ENCODE measurements at regions not wholly inside any gene's neighbourhood (a gene's known extent, or its start where the extent isn't known, plus 50 kb on each side); places are given as distances from the start of the nearest gene placed in this dataset.

DNA sequence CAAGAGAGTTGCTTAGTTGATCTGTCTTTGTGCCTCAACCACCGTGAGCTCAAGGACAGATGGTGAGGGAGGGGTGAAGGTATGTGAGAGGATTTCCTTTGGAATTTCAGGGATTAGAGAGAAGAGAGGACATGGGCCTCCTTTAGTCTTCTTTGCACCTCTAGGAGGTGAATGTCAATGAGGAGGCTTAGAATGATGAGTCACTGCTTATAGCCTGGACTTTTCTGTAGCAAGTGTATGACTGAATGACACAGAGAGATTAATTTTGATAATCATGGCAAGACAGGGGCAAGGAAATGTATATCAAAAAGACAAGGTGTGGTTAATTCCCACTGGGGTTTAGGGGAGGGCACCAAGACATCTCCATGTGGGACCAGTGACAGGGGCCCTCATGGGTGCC, 947.3 kb upstream of the TENM4 start:
- Histone ChIP-seq H2BK120ac (replicated peaks; ENCODE audit: low read depth, low read length) (no peak overlapping the region), H2BK5ac (ENCODE audit: low read depth, low read length) (no peak overlapping the region), H4K20me1 (replicated peaks in 1 of 2; ENCODE audit: control insufficient read depth in 1 of 2, insufficient read depth in 2 of 2, low read length in 2 of 2) (no peaks in the 10 kb centered on the region), H3K56ac (replicated peaks; ENCODE audit: insufficient read length, low read depth, low read length) (no peak overlapping the region), H2BK12ac (ENCODE audit: low read depth, low read length) (no peak overlapping the region), H3K18ac (ENCODE audit: extremely low read depth, low read length) (no peak overlapping the region), H4K91ac (replicated peaks; ENCODE audit: insufficient read length, low read length) (no peak overlapping the region), H3K23me2 (ENCODE audit: low read depth, low read length) (no peaks in the 10 kb centered on the region; the same call in 1 of the 2 replicates), H2AFZ (ENCODE audit: low read length) (0 out of 2 replicates have a peak overlapping the region, but pooled peaks have one; percentile 29), H3K79me2 (ENCODE audit: control insufficient read depth in 1 of 2, insufficient read depth in 2 of 2, low read length in 2 of 2) (no peaks in the 10 kb centered on the region), H3K36me3 (ENCODE audit: control insufficient read depth in 2 of 4, insufficient read depth in 4 of 4, low read length in 3 of 4) (no peaks in the 10 kb centered on the region), H2AK5ac (ENCODE audit: low read depth, low read length) (no peak overlapping the region), H3K4ac (replicated peaks; ENCODE audit: insufficient read length, low read depth, low read length) (no peak overlapping the region), H3K4me3 (ENCODE audit: extremely low read depth in 1 of 4, insufficient read depth in 2 of 4, low read depth in 3 of 4, low read length in 4 of 4) (no peak overlapping the region), H3K4me2 (ENCODE audit: insufficient read depth in 1 of 2, low read depth in 2 of 2, low read length in 2 of 2) (no peak overlapping the region), H3K23ac (ENCODE audit: insufficient read length) (no peak overlapping the region), H3K27ac (ENCODE audit: low read depth, low read length) (no peak overlapping the region), H2BK15ac (ENCODE audit: low read length) (no peak overlapping the region), H2BK20ac (ENCODE audit: low read length) (0 out of 2 replicates have a peak overlapping the region, but pooled peaks have one; percentile 10), H4K5ac (ENCODE audit: insufficient read length, low read depth, low read length) (no peak overlapping the region), H4K8ac (ENCODE audit: extremely low read depth, insufficient read depth, low read length) (no peak overlapping the region), H3K27me3 (replicated peaks in 1 of 4; ENCODE audit: control insufficient read depth in 3 of 4, extremely low read depth in 1 of 4, insufficient read depth in 3 of 4, low read length in 3 of 4) (no peaks in the 10 kb centered on the region), H3K79me1 (ENCODE audit: low read depth, low read length) (no peaks in the 10 kb centered on the region), H3K4me1 (replicated peaks in 1 of 4; ENCODE audit: control insufficient read depth in 3 of 4, insufficient read depth in 4 of 4, low read length in 3 of 4) (0 out of 7 replicates have a peak, but pooled peaks cover 0 to 2% (median 0%) of the 10 kb centered on the region in 4 experiments), H3K9ac (replicated peaks in 1 of 4; ENCODE audit: extremely low read depth in 1 of 4, low read depth in 3 of 4, low read length in 3 of 4) (no peak overlapping the region), H3K9me3 (ENCODE audit: insufficient read depth in 2 of 2, low read depth in 1 of 2, low read length in 1 of 2) (no peaks in the 10 kb centered on the region), H3K14ac (ENCODE audit: insufficient read length) (no peak overlapping the region)
- WGBS, 2 experiments (ENCODE audit: extremely low coverage in 1 of 2, insufficient coverage in 1 of 2, insufficient read length in 1 of 2, insufficient replicate concordance in 2 of 2, low coverage in 1 of 2, low lambda C conversion rate in 2 of 2, missing lambda C conversion rate in 1 of 2) = 67% methylated on average over 1 of the region's 1 CpG; no CpG with 5 or more reads in 1 of the 2 experiments
- CTCF ChIA-PET (ENCODE audit: partially characterized antibody) = no interaction called here
- no peak for FAIRE-seq
- POLR2A ChIA-PET (ENCODE audit: partially characterized antibody) = no interaction called here
- no peak for DNase-seq (ENCODE audit: low read depth in 1 of 2, low spot score in 2 of 2)
- TF ChIP-seq MAFK (IDR thresholded peaks at IDR 0.05; ENCODE audit: low read depth, low read length) (no peak), ATF3 (IDR thresholded peaks at IDR 0.05; ENCODE audit: insufficient read depth, low read depth, low read length) (no peak), BRCA1 (IDR thresholded peaks at IDR 0.05; ENCODE audit: low read depth, low read length) (no peak), SIN3A (conservative IDR thresholded peaks at IDR 0.05 in 1 of 2, IDR thresholded peaks at IDR 0.05 in 1 of 2; ENCODE audit: low read depth in 1 of 2, low read length in 2 of 2) (no peak), ASH2L (IDR thresholded peaks at IDR 0.05; ENCODE audit: low read length) (no peak), CHD2 (IDR thresholded peaks at IDR 0.05; ENCODE audit: low read length) (no peak), EZH2 (IDR thresholded peaks at IDR 0.05; ENCODE audit: low read depth, low read length, severe bottlenecking) (no peak), SIX5 (IDR thresholded peaks at IDR 0.05; ENCODE audit: low read depth, low read length) (no peak), ZNF274 (IDR thresholded peaks at IDR 0.05; ENCODE audit: borderline replicate concordance, extremely low read depth, low read length) (no peak), RXRA (IDR thresholded peaks at IDR 0.05; ENCODE audit: insufficient read depth, low read depth, low read length) (no peak), CBX5 (IDR thresholded peaks at IDR 0.05; ENCODE audit: low read depth, low read length) (no peak), CHD1 (IDR thresholded peaks at IDR 0.05; ENCODE audit: low read depth, low read length) (no peak), SAP30 (IDR thresholded peaks at IDR 0.05; ENCODE audit: insufficient read depth, insufficient replicate concordance, low read length) (no peak), POLR2AphosphoS5 (IDR thresholded peaks at IDR 0.05; ENCODE audit: low read depth, low read length) (no peak), NRF1 (IDR thresholded peaks at IDR 0.05; ENCODE audit: low read depth, low read length) (no peak)

Data from H1 (cell line).